Prostate gland (tissue), 2 donors: ENCODE measurements at regions not wholly inside any gene's neighbourhood (a gene's known extent, or its start where the extent isn't known, plus 50 kb on each side); places are given as distances from the start of the nearest gene placed in this dataset.

ENCODE experiments used
- DNase-seq: peaks from one replicate; pipeline ENCODE4 v3.0.0-alpha.2; 2019; ENCODE audit warnings: low spot score
- H3K27ac ChIP-seq, 2 donors: fragments of 200-600 bp; sonication (generic); 2 replicates each; pipeline ENCODE4 v1.5.1; 2017 to 2019
- H3K27me3 ChIP-seq: fragments of 200-600 bp; sonication (generic); replicated peaks from 2 replicates; pipeline ENCODE4 v1.5.1; 2019; ENCODE audit not compliant: insufficient read depth
- H3K36me3 ChIP-seq, 2 donors: fragments of 200-600 bp; sonication (generic); 1 replicate in 1 of 2; 2 replicates in 1 of 2; pipeline versions ENCODE4 v1.5.1 to v1.8.1; 2017 to 2019
- H3K4me1 ChIP-seq: fragments of 200-600 bp; sonication (generic); replicated peaks from 2 replicates; pipeline ENCODE4 v1.5.1; 2019
- H3K4me3 ChIP-seq, 2 donors: fragments of 200-600 bp; sonication (generic); 2 replicates each; pipeline ENCODE4 v1.5.1; 2017 to 2019
- H3K9me3 ChIP-seq: fragments of 200-600 bp; sonication (generic); 2 replicates; pipeline ENCODE4 v1.5.1; 2017
- CTCF ChIP-seq, 4 experiments: fragments of 200-600 bp in 2 of 4; fragments of 450-650 bp in 2 of 4; sonication (generic) in 2 of 4; IDR thresholded peaks; 1 replicate in 3 of 4; 2 replicates in 1 of 4; pipeline ENCODE4 v1.5.1; 2016 to 2019; ENCODE audit warnings: antibody characterized with exemption in 4 of 4, mild to moderate bottlenecking in 2 of 4, moderate library complexity in 2 of 4
- POLR2A ChIP-seq: fragments of 450-650 bp; IDR thresholded peaks from one replicate; pipeline ENCODE4 v1.6.1; 2016; ENCODE audit warnings: antibody characterized with exemption, mild to moderate bottlenecking
- POLR2AphosphoS5 ChIP-seq: sonication (generic); formaldehyde crosslinking; IDR thresholded peaks from one replicate; pipeline ENCODE4 v1.6.1; 2017; ENCODE audit warnings: antibody characterized with exemption
- WGBS: methylation state at CpG from one replicate; pipeline ENCODE4 v1.1.5; 2018; 5-methylcytosine and 5-hydroxymethylcytosine counted together
- intact Hi-C: fragments of 100-400 bp; cut with DNase I; formaldehyde crosslinking; loops from one replicate; pipeline ENCODE4 v1.14.2; 2022

- intact Hi-C loops, result no loop called here
- Histone ChIP-seq H3K9me3 (no peaks in the 10 kb centered on the region), H3K27ac (no peak overlapping the region), H3K27me3 (peaks cover 2% of the 10 kb centered on the region), H3K4me1 (no peaks in the 10 kb centered on the region), H3K4me3 (no peak overlapping the region), H3K36me3 (no peaks in the 10 kb centered on the region)
- 42% methylated on average over 1 of the region's 1 CpG for WGBS
- no peak for TF ChIP-seq POLR2AphosphoS5
- TF ChIP-seq CTCF (IDR thresholded peaks at IDR 0.05), result no peak
- no peak for TF ChIP-seq POLR2A
- no peak for DNase-seq
These were observed 162.8 kb upstream of the RSPO3 start for GRCh38 chr6:126955621-126956020.

DNA sequence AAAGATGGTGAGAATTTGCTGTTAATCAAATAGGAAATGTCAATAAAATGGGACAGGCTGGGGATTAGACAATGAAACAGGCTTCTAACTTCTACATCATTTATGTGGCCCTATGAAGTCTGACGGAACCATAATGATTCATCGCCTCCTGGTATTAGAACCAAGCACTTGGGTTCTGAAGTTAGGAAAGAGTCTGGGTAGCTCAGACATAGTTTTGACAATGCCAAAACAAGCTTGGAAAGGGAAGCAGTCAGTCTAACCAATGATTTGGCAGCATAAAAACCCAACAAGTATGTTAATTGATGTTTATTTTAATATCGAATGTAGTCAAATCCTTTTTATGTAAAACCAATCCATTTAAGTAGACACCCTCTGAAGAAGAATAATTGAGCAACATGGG lies 160.8 kb upstream of the RSPO3 start:
- no peak overlapping the region for H3K4me3 ChIP-seq
- no peak for DNase-seq
- no peak overlapping the region for H3K27ac ChIP-seq
- H3K36me3 ChIP-seq, result no peaks in the 10 kb centered on the region
- TF ChIP-seq POLR2AphosphoS5, result no peak
- TF ChIP-seq CTCF (IDR thresholded peaks at IDR 0.05), result no peak
- no peak for TF ChIP-seq POLR2A
- intact Hi-C loops, result no loop called here
- 90% methylated on average over 3 of the region's 3 CpGs for WGBS
- H3K4me1 ChIP-seq, result no peaks in the 10 kb centered on the region
- no peaks in the 10 kb centered on the region for H3K9me3 ChIP-seq
- H3K27me3 ChIP-seq, result peaks cover under 1% of the 10 kb centered on the region

- H3K4me3 ChIP-seq, result no peak overlapping the region
- no peaks in the 10 kb centered on the region for H3K36me3 ChIP-seq
- H3K27me3 ChIP-seq, result no peaks in the 10 kb centered on the region
- DNase-seq, result no peak
- no peak for TF ChIP-seq CTCF (IDR thresholded peaks at IDR 0.05)
- TF ChIP-seq POLR2A, result no peak
- TF ChIP-seq POLR2AphosphoS5, result no peak
- H3K4me1 ChIP-seq, result no peaks in the 10 kb centered on the region
- H3K9me3 ChIP-seq, result no peaks in the 10 kb centered on the region
- intact Hi-C loops, result no loop called here
- H3K27ac ChIP-seq, result no peak overlapping the region
- 43% methylated on average over 1 of the region's 1 CpG for whole genome bisulfite sequencing
These were observed 158.7 kb upstream of the RSPO3 start for GRCh38 chr6:126959765-126960164.

GRCh38 chr6:126963077-126963809 lies 155.2 kb upstream of the RSPO3 start:
- H3K9me3 ChIP-seq, result no peaks in the 10 kb centered on the region
- intact Hi-C loops, result no loop called here
- no peak overlapping the region for H3K27ac ChIP-seq
- no peak overlapping the region for H3K4me3 ChIP-seq
- no peak for TF ChIP-seq POLR2A
- TF ChIP-seq POLR2AphosphoS5, result no peak
- no peak for TF ChIP-seq CTCF (IDR thresholded peaks at IDR 0.05)
- no peaks in the 10 kb centered on the region for H3K27me3 ChIP-seq
- no peaks in the 10 kb centered on the region for H3K36me3 ChIP-seq
- no peaks in the 10 kb centered on the region for H3K4me1 ChIP-seq
- WGBS, result 82% methylated on average over 8 of the region's 8 CpGs
- no peak for DNase-seq

DNA sequence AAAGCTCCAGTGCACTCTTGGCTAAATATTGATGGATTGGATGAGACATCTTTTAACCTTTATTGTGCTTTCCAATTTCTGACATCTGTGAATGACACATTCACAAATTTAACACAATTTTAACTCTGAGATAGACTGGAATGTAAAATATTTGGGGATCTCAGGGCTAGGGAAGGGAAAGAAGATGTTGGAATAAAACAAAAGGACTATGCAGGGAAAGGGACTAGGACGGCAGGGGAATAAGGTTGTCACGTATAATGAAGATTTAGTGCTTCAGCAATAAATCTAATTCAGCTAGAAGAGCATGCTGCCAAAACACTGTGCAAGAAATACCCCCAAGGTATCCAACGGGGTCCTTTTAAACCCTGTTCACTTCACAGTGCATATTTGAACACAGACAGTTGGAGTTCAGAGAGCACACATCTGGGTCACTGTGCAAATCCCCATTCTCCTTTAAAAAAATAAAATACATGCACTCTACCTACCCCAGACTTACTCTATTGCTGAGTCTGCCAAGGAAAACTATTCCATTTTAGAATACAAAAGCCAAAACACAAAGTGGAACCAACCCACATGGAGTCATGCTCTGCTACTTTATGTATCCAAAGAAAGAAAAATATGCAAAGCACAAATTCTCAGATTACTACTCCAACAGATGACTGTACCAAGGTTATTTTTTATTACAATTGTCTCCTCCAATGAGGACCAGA lies 151.0 kb upstream of the RSPO3 start:
- H3K4me3 ChIP-seq, result no peak overlapping the region
- no peak for DNase-seq
- H3K4me1 ChIP-seq, result no peaks in the 10 kb centered on the region
- H3K27ac ChIP-seq, result no peak overlapping the region
- no peaks in the 10 kb centered on the region for H3K36me3 ChIP-seq
- H3K27me3 ChIP-seq, result no peaks in the 10 kb centered on the region
- no peak for TF ChIP-seq CTCF (IDR thresholded peaks at IDR 0.05)
- TF ChIP-seq POLR2A, result no peak
- TF ChIP-seq POLR2AphosphoS5, result no peak
- intact Hi-C loops, result no loop called here
- WGBS, result 12% methylated on average over 3 of the region's 3 CpGs
- H3K9me3 ChIP-seq, result no peaks in the 10 kb centered on the region
